ENCODE measurements at regions not wholly inside any gene's neighbourhood (a gene's known extent, or its start where the extent isn't known, plus 50 kb on each side); places are given as distances from the start of the nearest gene placed in this dataset.
"Not testable (repeated sequence)": the region's sequence is repeated elsewhere in the genome, so short reads cannot be mapped to it uniquely, and the experiment has no call there.

GRCh38 chr4:188287169-188287894, 148.1 kb downstream of the TRIML1 start:
- DNase-seq = no peak

GRCh38 chr4:188289531-188290125, 150.4 kb downstream of the TRIML1 start:
- DNase-seq = no peak

GRCh38 chr4:188295899-188296298, 156.7 kb downstream of the TRIML1 start:
- no peak for DNase-seq

- DNase-seq = no peak
These were observed 157.1 kb downstream of the TRIML1 start for GRCh38 chr4:188296331-188296730.

- no peak for DNase-seq
These were observed 158.6 kb downstream of the TRIML1 start for GRCh38 chr4:188297873-188298272.

- no peak for DNase-seq
These were observed 159.9 kb downstream of the TRIML1 start for GRCh38 chr4:188299161-188299560.

GRCh38 chr4:188300385-188300784, 161.1 kb downstream of the TRIML1 start:
- DNase-seq = no peak

GRCh38 chr4:188305690-188306089, 166.4 kb downstream of the TRIML1 start:
- DNase-seq = no peak

- no peak for DNase-seq
These were observed 168.3 kb downstream of the TRIML1 start for GRCh38 chr4:188307591-188307990.

- no peak for DNase-seq
These were observed 168.9 kb downstream of the TRIML1 start for GRCh38 chr4:188308142-188308541.

- DNase-seq = peak; percentile 38
These were observed 177.2 kb downstream of the TRIML1 start for GRCh38 chr4:188316391-188316790.

- DNase-seq = no peak
These were observed 189.7 kb downstream of the TRIML1 start for GRCh38 chr4:188328966-188329365.

GRCh38 chr4:188329521-188329920, 190.3 kb downstream of the TRIML1 start:
- no peak for DNase-seq

- peak; percentile 20 for DNase-seq
These were observed 193.0 kb downstream of the TRIML1 start for GRCh38 chr4:188332265-188332664.

- no peak for DNase-seq
These were observed 197.7 kb downstream of the TRIML1 start for GRCh38 chr4:188336891-188337290.

GRCh38 chr4:188341428-188341827, 202.2 kb downstream of the TRIML1 start:
- no peak for DNase-seq

GRCh38 chr4:188346171-188346809, 207.0 kb downstream of the TRIML1 start:
- no peak for DNase-seq

- DNase-seq = no peak
These were observed 208.1 kb downstream of the TRIML1 start for GRCh38 chr4:188347339-188347738.

GRCh38 chr4:188349569-188349968, 210.3 kb downstream of the TRIML1 start:
- DNase-seq = not testable (repeated sequence)

GRCh38 chr4:188363196-188363595, 224.0 kb downstream of the TRIML1 start:
- no peak for DNase-seq

GRCh38 chr4:188370777-188371176, 231.5 kb downstream of the TRIML1 start:
- DNase-seq = no peak

- no peak for DNase-seq
These were observed 232.8 kb downstream of the TRIML1 start for GRCh38 chr4:188372058-188372457.

- no peak for DNase-seq
These were observed 233.6 kb downstream of the TRIML1 start for GRCh38 chr4:188372829-188373228.

- no peak for DNase-seq
These were observed 235.6 kb downstream of the TRIML1 start for GRCh38 chr4:188374871-188375270.
